LHCN-M2 (cell line): ENCODE measurements at regions not wholly inside any gene's neighbourhood (a gene's known extent, or its start where the extent isn't known, plus 50 kb on each side); places are given as distances from the start of the nearest gene placed in this dataset.

Source experiments
- DNase-seq: peaks from one replicate; pipeline ENCODE4 v3.0.0-alpha.2; 2012; ENCODE audit warnings: low read depth

DNA sequence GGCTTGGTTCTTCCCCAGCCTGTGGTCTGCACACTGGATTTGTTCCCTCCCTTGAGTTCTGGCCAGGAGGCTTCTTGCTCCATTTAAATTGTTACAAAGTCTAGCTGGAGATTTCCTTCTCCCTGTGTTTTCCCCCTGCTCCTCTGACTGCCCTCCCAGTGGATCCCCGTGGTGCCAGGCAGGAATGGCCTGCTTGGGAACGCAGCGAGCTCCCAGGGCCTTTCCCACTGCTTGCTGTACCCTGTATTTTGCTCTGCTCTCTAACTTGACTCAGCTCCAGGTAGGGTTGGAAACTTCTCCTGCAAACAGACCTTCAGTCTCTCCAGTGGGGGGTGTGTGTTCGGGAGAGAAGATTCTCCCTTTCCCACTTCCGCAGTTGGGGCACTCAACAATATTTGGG lies 349.2 kb upstream of the FBXO33 start:
- DNase-seq, result no peak

- no peak for DNase-seq
These were observed 341.3 kb upstream of the FBXO33 start for GRCh38 chr14:39773387-39774126.

- DNase-seq, result no peak
These were observed 340.4 kb upstream of the FBXO33 start for GRCh38 chr14:39772627-39773026.

DNA sequence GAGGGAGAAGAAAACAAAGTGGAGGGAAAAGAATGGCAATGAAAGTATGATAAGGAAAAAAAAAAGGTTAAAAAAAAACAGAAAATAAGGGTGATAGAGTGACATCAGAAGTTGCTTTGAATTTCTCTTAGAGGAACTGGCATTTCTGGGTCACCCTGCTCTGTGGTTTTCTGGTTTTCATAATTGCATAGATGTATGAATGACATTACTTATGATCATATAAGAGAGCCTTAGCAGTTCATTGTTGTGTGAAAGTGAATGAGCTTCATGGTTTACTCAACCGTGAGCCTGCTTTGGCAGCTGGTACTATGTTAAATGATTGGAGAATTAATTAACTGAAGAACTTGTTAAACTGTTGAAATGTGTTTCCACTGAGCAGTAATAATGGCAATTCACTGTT lies 336.4 kb upstream of the FBXO33 start:
- DNase-seq, result no peak

DNA sequence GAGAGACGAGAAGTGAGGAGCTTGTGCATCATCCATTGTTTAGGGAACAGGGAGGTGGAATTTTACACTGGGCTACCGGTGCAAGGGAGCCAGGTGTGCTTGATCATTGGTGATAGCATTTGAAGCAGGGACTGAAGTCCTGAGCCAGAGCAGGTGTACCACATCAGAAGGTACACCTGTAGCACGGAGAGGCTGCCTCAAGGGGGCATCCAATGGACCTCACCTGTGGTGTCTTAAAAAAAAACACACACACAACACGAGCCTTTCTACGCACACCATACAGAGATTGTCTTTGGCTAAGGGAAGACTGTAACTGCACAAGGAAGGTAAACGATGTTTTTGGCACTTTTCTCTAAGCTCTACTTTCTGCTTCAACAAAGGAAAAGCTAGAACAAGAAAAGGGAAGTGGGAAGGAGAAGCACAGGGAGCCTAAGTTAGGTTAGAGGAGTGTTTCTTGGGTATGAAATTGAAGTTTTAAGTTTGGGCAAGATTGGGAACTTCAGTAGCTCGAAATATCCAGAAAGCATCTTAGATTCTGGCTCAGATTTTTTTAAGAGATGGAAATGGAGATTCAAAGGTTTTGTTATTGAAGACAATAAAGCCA lies 334.3 kb upstream of the FBXO33 start:
- no peak for DNase-seq

- DNase-seq, result no peak
These were observed 333.4 kb upstream of the FBXO33 start for GRCh38 chr14:39765676-39766075.

- no peak for DNase-seq
These were observed 331.2 kb upstream of the FBXO33 start for GRCh38 chr14:39763402-39763890.

GRCh38 chr14:39762576-39763401 lies 330.6 kb upstream of the FBXO33 start:
- no peak for DNase-seq

DNA sequence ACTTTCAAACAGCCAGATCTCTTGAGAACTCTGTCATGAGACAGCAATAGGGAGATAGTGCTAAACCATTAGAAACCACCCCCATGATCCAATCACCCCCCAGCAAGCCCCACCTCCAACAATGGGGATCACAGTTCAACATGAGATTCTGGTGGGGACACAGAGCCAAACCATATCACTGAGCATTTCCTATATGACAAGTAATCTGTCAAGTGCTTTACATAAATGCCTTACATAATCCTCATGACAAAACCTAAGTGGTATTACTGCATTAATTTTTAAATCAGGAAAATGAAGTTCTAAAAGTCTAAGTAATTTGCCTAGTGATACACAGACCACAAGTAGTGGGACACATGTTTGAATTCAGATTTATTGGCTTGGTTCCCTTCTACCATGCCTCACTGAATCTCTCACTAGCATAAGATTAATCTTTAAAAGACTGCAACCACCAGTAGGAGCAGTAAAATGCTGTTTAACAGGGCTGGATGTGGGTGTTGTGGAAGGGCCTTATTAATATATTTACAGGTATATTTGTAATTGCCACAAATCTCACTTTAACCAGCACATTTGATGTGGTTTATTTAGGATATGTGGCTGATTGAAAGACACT lies 323.1 kb upstream of the FBXO33 start:
- no peak for DNase-seq

GRCh38 chr14:39740454-39740853 lies 308.2 kb upstream of the FBXO33 start:
- no peak for DNase-seq

DNA sequence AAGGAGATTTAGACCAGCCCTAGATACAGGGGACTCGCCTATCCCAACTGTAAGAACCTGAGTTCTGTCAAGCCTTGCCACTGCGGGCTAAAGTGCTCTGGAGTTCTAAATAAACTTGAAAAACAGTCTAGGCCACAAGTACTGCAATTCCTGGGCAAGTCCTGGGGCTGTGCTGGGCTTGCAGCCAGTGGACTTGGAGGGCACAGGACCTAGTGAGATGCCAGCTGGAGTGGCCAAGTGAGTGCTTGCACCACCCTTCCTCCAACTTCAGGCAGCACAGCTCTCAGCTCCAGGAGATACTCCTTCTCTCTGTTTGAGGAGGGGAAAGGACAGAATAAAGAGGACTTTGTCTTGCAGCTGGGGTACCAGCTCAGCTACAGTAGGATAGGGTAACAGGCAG lies 307.6 kb upstream of the FBXO33 start:
- no peak for DNase-seq

- DNase-seq, result no peak
These were observed 302.1 kb upstream of the FBXO33 start for GRCh38 chr14:39734306-39734705.

GRCh38 chr14:39733741-39734140 lies 301.5 kb upstream of the FBXO33 start:
- DNase-seq, result no peak

DNA sequence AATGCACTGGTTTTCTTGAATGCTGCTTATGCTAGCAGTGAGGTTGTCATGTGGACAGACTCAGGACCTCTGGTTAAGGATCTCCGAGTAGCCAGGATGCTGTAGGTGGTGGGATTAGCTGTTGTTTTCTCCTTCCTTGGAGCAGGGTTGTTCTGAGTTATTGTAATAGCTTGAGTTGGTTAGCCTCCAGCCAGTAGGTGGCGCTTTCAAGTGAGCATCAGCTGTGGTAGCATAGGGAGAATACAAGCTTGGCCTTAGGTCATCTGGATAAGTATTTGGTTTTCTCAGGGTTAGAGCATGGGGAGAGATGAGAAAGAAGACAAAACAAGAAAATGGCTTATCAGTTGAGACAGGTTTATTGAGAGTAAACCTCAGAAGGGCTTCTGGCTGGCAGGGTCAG lies 299.7 kb upstream of the FBXO33 start:
- no peak for DNase-seq

DNA sequence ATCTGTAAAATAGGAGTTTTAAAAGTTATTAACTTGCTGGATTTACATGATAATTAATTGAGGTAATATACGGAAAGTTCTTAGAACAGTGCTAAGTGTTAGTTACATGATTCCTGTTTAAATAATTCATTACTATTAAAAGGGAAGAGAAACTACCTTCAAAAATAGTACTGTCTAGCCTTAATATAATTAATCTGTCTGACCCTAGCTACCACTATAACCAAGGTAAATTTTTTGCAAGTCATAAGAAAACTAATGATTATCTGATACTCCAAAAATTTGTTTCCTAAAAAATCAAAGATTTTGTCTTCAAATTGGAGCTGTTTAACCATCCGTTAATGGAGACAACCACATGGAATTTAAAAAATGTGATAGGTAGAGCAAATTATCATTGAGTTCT lies 294.3 kb upstream of the FBXO33 start:
- no peak for DNase-seq

- no peak for DNase-seq
These were observed 290.5 kb upstream of the FBXO33 start for GRCh38 chr14:39722547-39723273.

GRCh38 chr14:39716987-39717570 lies 284.8 kb upstream of the FBXO33 start:
- DNase-seq, result no peak

- DNase-seq, result no peak
These were observed 280.2 kb upstream of the FBXO33 start for GRCh38 chr14:39712293-39712999.

- DNase-seq, result no peak
These were observed 272.4 kb upstream of the FBXO33 start for GRCh38 chr14:39704594-39704993.

GRCh38 chr14:39694341-39694740 lies 262.1 kb upstream of the FBXO33 start:
- DNase-seq, result no peak
